C4-2B (cell line): ENCODE measurements at regions not wholly inside any gene's neighbourhood (a gene's known extent, or its start where the extent isn't known, plus 50 kb on each side); places are given as distances from the start of the nearest gene placed in this dataset.

Source experiments
- H3K27ac ChIP-seq: fragments of 450-650 bp; 2 replicates; pipeline ENCODE4 v1.5.1; 2017
- ZFX ChIP-seq: fragments of 450-650 bp; IDR thresholded peaks from 2 replicates; pipeline ENCODE4 v1.6.1; 2017
- TF ChIP-seq, protein P1 (sequence below): fragments of 450-650 bp; conservative IDR thresholded peaks from 2 replicates; pipeline ENCODE4 v1.5.1; 2017; ENCODE audit warnings: mild to moderate bottlenecking

DNA sequence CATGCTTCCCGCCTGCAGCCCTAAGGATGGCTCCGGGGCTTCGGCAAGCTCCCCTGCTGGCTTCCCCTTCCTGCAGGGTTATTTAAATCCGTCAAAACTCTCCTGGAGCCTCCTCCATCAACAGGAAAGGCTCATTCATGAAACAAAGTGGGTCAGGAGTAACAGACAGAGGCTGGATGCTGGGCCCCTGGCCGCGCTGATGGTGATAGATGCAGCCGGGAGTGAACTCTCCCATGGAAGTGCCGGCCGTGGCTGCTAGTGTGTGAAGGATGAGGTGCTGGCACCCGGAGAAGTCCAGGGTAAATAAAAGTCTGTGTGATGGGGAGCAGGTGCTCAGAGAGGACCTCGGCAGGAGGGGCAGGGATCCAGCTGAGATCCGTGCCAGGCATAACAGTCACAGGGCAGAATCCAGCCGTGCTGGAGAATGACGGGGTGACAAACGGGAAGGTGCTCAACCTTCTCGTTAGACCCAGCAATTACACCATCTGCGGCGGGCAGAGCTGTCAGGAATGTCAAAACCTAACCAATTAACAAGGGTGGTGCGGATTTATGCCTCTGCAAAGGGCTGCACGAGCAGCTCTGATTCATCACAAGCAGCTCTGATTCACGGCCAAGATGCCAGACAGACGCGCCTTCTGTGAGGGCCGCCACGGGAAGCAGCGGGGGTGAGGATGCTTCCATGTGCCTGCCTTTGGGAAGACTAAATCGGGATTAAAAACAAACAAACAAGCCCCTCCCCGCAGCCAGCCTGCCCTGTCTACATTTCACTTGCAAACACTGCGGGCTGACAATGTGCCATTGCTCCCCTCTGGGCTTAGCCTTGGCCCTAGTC lies 55.6 kb downstream of the SYNE3 start:
- no peak overlapping the region for H3K27ac ChIP-seq
- no peak for TF ChIP-seq ZFX
- TF ChIP-seq, protein P1, sequence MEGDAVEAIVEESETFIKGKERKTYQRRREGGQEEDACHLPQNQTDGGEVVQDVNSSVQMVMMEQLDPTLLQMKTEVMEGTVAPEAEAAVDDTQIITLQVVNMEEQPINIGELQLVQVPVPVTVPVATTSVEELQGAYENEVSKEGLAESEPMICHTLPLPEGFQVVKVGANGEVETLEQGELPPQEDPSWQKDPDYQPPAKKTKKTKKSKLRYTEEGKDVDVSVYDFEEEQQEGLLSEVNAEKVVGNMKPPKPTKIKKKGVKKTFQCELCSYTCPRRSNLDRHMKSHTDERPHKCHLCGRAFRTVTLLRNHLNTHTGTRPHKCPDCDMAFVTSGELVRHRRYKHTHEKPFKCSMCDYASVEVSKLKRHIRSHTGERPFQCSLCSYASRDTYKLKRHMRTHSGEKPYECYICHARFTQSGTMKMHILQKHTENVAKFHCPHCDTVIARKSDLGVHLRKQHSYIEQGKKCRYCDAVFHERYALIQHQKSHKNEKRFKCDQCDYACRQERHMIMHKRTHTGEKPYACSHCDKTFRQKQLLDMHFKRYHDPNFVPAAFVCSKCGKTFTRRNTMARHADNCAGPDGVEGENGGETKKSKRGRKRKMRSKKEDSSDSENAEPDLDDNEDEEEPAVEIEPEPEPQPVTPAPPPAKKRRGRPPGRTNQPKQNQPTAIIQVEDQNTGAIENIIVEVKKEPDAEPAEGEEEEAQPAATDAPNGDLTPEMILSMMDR, result no peak

DNA sequence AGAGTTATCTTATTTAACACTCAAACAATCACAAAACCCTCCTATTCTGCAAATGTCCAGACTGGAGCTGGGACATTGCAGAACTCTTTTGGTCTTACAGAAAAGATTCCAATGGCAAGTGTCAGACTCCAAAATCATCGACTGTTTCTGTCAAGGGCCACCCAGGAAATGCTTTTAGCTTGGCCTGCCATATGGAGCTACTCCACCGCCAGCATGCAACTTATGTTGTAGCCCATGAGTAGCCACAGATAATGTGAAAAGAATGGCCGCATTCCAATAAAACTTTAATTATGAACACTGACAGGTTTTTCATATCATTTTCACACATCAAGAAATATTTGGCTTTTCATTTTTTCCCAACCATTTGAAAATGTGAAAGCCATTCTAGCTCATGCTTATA lies 57.5 kb downstream of the SYNE3 start:
- H3K27ac ChIP-seq, result no peak overlapping the region
- no peak for TF ChIP-seq ZFX
- TF ChIP-seq, protein P1, result no peak

DNA sequence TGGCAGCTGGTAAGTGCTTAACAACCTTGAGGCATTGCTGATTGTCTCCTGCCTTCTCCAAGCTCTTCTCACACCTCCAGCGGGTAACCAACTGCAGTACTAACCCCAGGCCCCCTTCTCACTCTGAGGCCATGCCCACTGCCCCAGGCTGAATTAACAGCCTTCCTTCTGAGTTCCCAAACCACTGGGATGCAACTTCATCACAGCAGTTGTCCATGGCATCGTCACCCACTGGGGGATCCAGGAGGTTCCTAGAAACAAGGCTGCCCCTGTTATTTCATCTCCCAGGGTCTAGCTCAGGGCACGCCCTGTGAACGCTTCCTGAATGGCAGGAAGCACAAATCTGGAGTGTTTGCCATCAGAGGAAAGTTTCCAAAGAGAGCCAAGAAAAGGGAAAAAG lies 58.0 kb downstream of the SYNE3 start:
- no peak overlapping the region for H3K27ac ChIP-seq
- no peak for TF ChIP-seq ZFX
- TF ChIP-seq, protein P1, result no peak

DNA sequence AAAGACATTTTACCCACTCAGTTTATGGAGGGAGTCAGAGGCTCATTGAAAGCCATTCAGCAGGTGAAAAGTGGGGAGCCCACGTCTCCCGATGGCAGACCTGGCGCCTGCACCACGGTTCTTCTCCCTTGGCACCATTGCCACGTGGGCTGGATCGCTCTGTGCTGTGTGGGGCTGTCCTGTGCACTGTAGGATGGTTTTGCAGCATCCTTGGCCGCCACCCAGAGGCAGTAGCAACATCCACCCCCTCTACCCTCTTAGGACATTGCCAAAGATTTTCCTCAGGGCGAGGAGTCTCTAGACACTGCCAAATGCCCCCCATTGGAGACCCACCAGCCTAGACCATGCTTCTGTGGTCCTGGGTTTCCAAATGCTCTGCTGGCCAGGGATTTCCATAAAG lies 60.2 kb downstream of the SYNE3 start:
- TF ChIP-seq, protein P1, result no peak
- no peak for TF ChIP-seq ZFX
- H3K27ac ChIP-seq, result no peak overlapping the region

DNA sequence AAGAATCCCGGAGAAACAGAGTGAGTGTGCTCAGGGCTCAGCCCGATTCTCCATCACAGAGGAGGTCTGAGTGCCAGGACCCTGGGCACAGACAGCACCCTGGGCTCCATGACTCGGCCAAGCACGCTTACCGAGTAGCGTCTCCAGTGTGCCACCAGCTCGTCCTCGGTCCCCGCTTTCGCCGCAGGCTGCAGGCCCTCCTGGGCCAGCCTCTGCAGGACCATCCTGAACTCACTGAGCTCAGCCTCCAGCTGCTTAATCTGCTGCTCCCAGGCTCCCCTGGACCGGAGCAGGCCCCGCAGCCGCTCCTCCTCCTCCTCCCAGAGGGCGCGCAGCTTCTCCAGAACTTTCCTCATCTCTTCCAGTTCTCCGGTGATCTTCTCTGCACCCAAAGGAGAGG lies 61.2 kb downstream of the SYNE3 start:
- no peak overlapping the region for H3K27ac ChIP-seq
- TF ChIP-seq, protein P1, result no peak
- no peak for TF ChIP-seq ZFX

DNA sequence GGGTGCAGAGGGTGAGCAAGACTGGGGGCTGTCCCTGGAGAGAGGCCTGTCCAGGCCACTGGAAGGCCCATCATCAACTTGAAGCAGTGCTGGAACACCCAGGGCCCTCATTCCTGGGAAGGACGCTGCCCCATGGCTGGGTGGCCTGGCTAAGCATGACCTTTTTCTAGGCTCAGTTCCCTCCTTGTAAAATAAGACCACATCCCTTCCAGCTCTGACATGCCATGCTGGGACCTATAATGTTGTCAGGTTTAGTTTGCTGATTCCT lies 62.8 kb downstream of the SYNE3 start:
- TF ChIP-seq, protein P1, result no peak
- TF ChIP-seq ZFX, result no peak
- no peak overlapping the region for H3K27ac ChIP-seq

DNA sequence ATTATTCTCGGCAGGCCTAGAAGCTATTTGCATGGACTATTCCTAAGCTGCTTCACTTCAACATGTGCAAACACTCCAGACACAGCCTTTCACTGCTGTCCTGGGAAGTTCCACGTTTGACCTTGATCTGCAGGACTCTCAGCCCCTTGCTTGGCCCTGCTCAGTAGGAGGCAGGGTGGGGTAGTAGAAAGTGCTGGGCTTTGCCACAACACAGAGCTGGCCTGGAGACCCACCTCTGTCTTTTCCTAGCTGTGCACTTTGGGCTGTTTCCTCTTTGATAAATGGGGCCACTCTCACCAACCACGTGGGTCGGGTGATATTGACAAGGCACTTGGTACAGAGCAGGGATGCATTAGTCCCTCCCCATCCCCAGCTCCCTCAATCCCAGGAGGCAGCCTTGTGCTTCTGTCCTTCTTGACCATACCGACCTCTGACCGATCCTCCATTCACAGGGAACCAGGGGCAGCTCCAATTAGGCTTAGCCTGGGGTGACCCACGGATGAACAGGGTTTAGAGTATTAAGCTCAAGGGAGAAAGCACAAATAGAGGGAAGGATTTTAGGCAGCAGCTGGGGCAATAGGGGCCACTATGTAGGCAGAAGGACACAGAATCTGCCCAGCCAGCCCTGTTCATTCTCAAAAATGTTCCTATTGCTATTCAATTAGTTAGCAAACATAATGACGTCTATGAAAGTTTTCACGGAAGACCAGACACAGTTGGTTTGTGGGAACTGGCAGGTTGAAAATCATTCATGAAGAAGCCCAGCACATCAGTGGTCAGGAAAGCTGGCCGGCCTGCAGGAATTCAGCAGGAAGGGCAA lies 63.3 kb downstream of the SYNE3 start:
- TF ChIP-seq, protein P1, result no peak
- no peak for TF ChIP-seq ZFX
- no peak overlapping the region for H3K27ac ChIP-seq
